ENCODE measurements at regions not wholly inside any gene's neighbourhood (a gene's known extent, or its start where the extent isn't known, plus 50 kb on each side); places are given as distances from the start of the nearest gene placed in this dataset.

DNA sequence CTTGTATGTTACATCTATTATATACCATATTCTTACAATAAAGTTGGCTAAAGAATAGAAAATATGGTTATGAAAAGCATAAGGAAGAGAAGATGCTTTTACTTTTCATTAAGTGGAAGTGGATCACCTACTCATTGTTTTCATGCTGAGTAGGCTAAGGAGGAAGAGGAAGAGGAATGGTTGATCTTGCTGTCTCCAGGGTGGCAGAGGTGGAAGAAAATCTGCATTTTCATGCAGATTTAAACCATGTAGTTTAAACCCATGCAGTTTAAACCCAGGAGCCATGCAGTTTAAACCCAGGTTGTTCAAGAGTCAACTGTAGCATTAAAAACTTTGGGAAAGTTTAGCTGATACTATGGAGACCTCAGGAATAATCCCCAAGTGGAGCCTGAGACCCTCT lies 214.8 kb upstream of the NAALADL2 start:
- TF ChIP-seq EZH2 (IDR thresholded peaks at IDR 0.05) (no peak), POLR2AphosphoS5 (IDR thresholded peaks at IDR 0.05; ENCODE audit: borderline replicate concordance, low read depth, low read length) (no peak)

All from SK-N-MC (cell line).